ENCODE measurements at regions not wholly inside any gene's neighbourhood (a gene's known extent, or its start where the extent isn't known, plus 50 kb on each side); places are given as distances from the start of the nearest gene placed in this dataset.

- no peak for DNase-seq (ENCODE audit: low spot score)
These were observed 110.1 kb upstream of the TNS3 start for GRCh38 chr7:47691988-47692387.

- peak; percentile 24 for DNase-seq (ENCODE audit: low spot score)
These were observed 109.1 kb upstream of the TNS3 start for GRCh38 chr7:47690902-47691558.

- no peak for DNase-seq (ENCODE audit: low spot score)
These were observed 107.6 kb upstream of the TNS3 start for GRCh38 chr7:47689558-47689957.

- peak; percentile 73 for DNase-seq (ENCODE audit: low spot score)
These were observed 106.6 kb upstream of the TNS3 start for GRCh38 chr7:47688311-47689100.

GRCh38 chr7:47685712-47686376, 103.9 kb upstream of the TNS3 start:
- peak; percentile 12 for DNase-seq (ENCODE audit: low spot score)

- DNase-seq (ENCODE audit: low spot score) = no peak
These were observed 103.2 kb upstream of the TNS3 start for GRCh38 chr7:47685151-47685550.

- no peak for DNase-seq (ENCODE audit: low spot score)
These were observed 102.8 kb upstream of the TNS3 start for GRCh38 chr7:47684728-47685127.

GRCh38 chr7:47683485-47683898, 101.6 kb upstream of the TNS3 start:
- DNase-seq (ENCODE audit: low spot score) = peak; percentile 26

GRCh38 chr7:47682874-47683273, 101.0 kb upstream of the TNS3 start:
- DNase-seq (ENCODE audit: low spot score) = peak; percentile 64

GRCh38 chr7:47681249-47681810, 99.4 kb upstream of the TNS3 start:
- DNase-seq (ENCODE audit: low spot score) = no peak

GRCh38 chr7:47678641-47679380, 96.9 kb upstream of the TNS3 start:
- DNase-seq (ENCODE audit: low spot score) = peak; percentile 72

- no peak for DNase-seq (ENCODE audit: low spot score)
These were observed 95.8 kb upstream of the TNS3 start for GRCh38 chr7:47677664-47678063.

GRCh38 chr7:47677093-47677492, 95.2 kb upstream of the TNS3 start:
- DNase-seq (ENCODE audit: low spot score) = no peak

GRCh38 chr7:47672977-47673381, 91.1 kb upstream of the TNS3 start:
- DNase-seq (ENCODE audit: low spot score) = no peak

- DNase-seq (ENCODE audit: low spot score) = no peak
These were observed 90.4 kb upstream of the TNS3 start for GRCh38 chr7:47672271-47672791.

- DNase-seq (ENCODE audit: low spot score) = no peak
These were observed 89.4 kb upstream of the TNS3 start for GRCh38 chr7:47671358-47671757.

GRCh38 chr7:47670729-47671128, 88.8 kb upstream of the TNS3 start:
- DNase-seq (ENCODE audit: low spot score) = no peak

- DNase-seq (ENCODE audit: low spot score) = no peak
These were observed 88.0 kb upstream of the TNS3 start for GRCh38 chr7:47669901-47670384.

- DNase-seq (ENCODE audit: low spot score) = no peak
These were observed 87.4 kb upstream of the TNS3 start for GRCh38 chr7:47669178-47669891.

Data from mesenteric fat pad (tissue), 1 donor.